ENCODE measurements at regions not wholly inside any gene's neighbourhood (a gene's known extent, or its start where the extent isn't known, plus 50 kb on each side); places are given as distances from the start of the nearest gene placed in this dataset.

DNA sequence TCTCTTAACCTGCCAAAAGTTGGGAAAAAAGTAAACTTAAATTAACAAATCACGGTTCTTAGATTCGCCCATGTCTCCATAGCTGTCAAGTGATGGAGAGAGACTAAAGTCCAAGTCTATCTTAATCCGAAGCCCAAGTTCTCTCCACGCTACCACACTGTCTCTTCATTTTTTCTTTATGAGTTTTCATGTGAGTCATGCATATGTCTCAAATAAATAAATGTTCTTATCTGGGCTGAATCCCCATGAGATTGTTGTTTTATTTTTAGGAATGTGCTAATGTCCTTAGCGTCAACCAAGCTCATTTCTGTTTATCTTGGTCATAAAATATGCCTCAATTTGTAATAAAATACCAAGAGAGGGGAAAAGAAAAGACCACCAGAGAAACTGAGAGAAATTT is 169.3 kb downstream of the RCHY1 start:
- TF ChIP-seq, protein P1, sequence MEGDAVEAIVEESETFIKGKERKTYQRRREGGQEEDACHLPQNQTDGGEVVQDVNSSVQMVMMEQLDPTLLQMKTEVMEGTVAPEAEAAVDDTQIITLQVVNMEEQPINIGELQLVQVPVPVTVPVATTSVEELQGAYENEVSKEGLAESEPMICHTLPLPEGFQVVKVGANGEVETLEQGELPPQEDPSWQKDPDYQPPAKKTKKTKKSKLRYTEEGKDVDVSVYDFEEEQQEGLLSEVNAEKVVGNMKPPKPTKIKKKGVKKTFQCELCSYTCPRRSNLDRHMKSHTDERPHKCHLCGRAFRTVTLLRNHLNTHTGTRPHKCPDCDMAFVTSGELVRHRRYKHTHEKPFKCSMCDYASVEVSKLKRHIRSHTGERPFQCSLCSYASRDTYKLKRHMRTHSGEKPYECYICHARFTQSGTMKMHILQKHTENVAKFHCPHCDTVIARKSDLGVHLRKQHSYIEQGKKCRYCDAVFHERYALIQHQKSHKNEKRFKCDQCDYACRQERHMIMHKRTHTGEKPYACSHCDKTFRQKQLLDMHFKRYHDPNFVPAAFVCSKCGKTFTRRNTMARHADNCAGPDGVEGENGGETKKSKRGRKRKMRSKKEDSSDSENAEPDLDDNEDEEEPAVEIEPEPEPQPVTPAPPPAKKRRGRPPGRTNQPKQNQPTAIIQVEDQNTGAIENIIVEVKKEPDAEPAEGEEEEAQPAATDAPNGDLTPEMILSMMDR (IDR thresholded peaks at IDR 0.05; ENCODE audit: low read depth, low read length): no peak
- no peak for TF ChIP-seq EZH2phosphoT487 (IDR thresholded peaks at IDR 0.05; ENCODE audit: low read depth)
